ENCODE measurements at regions not wholly inside any gene's neighbourhood (a gene's known extent, or its start where the extent isn't known, plus 50 kb on each side); places are given as distances from the start of the nearest gene placed in this dataset.
A peak's percentile ranks its signal among the peaks of the same experiment; 100 is the strongest.

- Histone ChIP-seq H3K27ac (peak overlapping the region in 13 of 21 experiments; percentile 1 to 94 (median 71)), H3K4me3 (peak overlapping the region in 4 of 7 experiments; percentile 15 to 40 (median 30))
Observed at GRCh38 chr22:23522623-23523251, 57.4 kb downstream of the IGLL1 start.

GRCh38 chr22:23521441-23522113, 58.5 kb downstream of the IGLL1 start:
- Histone ChIP-seq H3K4me3 (peak overlapping the region; percentile 23 to 40 (median 34)), H3K27ac (peak overlapping the region; percentile 38 to 94 (median 84))

GRCh38 chr22:23520863-23521440, 59.1 kb downstream of the IGLL1 start:
- peak overlapping the region in 5 of 7 experiments; percentile 33 to 40 (median 36) for H3K4me3 ChIP-seq

GRCh38 chr22:23519442-23520157, 60.5 kb downstream of the IGLL1 start:
- Histone ChIP-seq H3K27ac (no peak overlapping the region), H3K4me3 (no peak overlapping the region)

More at GRCh38 chr22:23520863-23521440, 59.1 kb downstream of the IGLL1 start:
- H3K27ac ChIP-seq: peak overlapping the region; percentile 38 to 94 (median 84)

- H3K27ac ChIP-seq: no peak overlapping the region
- H3K4me3 ChIP-seq: no peak overlapping the region
Observed at GRCh38 chr22:23518376-23519187, 61.5 kb downstream of the IGLL1 start.

GRCh38 chr22:23517804-23518375, 62.2 kb downstream of the IGLL1 start:
- H3K27ac ChIP-seq: no peak overlapping the region
- no peak overlapping the region for H3K4me3 ChIP-seq

- Histone ChIP-seq H3K4me3 (no peak overlapping the region), H3K27ac (no peak overlapping the region)
Observed at GRCh38 chr22:23516304-23516703, 63.8 kb downstream of the IGLL1 start.

- Histone ChIP-seq H3K27ac (no peak overlapping the region), H3K4me3 (no peak overlapping the region)
Observed at GRCh38 chr22:23514322-23515038, 65.6 kb downstream of the IGLL1 start.

- Histone ChIP-seq H3K4me3 (no peak overlapping the region), H3K27ac (no peak overlapping the region)
Observed at GRCh38 chr22:23513705-23514104, 66.4 kb downstream of the IGLL1 start.

GRCh38 chr22:23513133-23513532, 67.0 kb downstream of the IGLL1 start:
- Histone ChIP-seq H3K4me3 (no peak overlapping the region), H3K27ac (no peak overlapping the region)

GRCh38 chr22:23512721-23513120, 67.4 kb downstream of the IGLL1 start:
- Histone ChIP-seq H3K4me3 (no peak overlapping the region), H3K27ac (no peak overlapping the region)

GRCh38 chr22:23512348-23512705, 67.8 kb downstream of the IGLL1 start:
- no peak overlapping the region for H3K4me3 ChIP-seq
- no peak overlapping the region for H3K27ac ChIP-seq

GRCh38 chr22:23511627-23512347, 68.3 kb downstream of the IGLL1 start:
- H3K27ac ChIP-seq: no peak overlapping the region
- no peak overlapping the region for H3K4me3 ChIP-seq

GRCh38 chr22:23509571-23510302, 70.4 kb downstream of the IGLL1 start:
- Histone ChIP-seq H3K27ac (no peak overlapping the region), H3K4me3 (no peak overlapping the region)

GRCh38 chr22:23504516-23504915, 75.6 kb downstream of the IGLL1 start:
- no peak overlapping the region for H3K27ac ChIP-seq
- H3K4me3 ChIP-seq: no peak overlapping the region

GRCh38 chr22:23503736-23504440, 76.2 kb downstream of the IGLL1 start:
- no peak overlapping the region for H3K4me3 ChIP-seq
- H3K27ac ChIP-seq: no peak overlapping the region

- H3K4me3 ChIP-seq: no peak overlapping the region
- no peak overlapping the region for H3K27ac ChIP-seq
Observed at GRCh38 chr22:23503142-23503541, 76.9 kb downstream of the IGLL1 start.
